HepG2 (cell line): ENCODE measurements at regions not wholly inside any gene's neighbourhood (a gene's known extent, or its start where the extent isn't known, plus 50 kb on each side); places are given as distances from the start of the nearest gene placed in this dataset.

Experiments used
- BORCS8-MEF2B ChIP-seq: sonication (generic); formaldehyde crosslinking; IDR thresholded peaks from 2 replicates; pipeline ENCODE4 v1.8.0; 2022; ENCODE audit warnings: mild to moderate bottlenecking, missing genetic modification reagents
- FOXC1 ChIP-seq: sonication (generic); formaldehyde crosslinking; IDR thresholded peaks from 2 replicates; pipeline ENCODE4 v1.8.0; 2022; ENCODE audit warnings: mild to moderate bottlenecking, missing genetic modification reagents, borderline replicate concordance
- HMG20B ChIP-seq: conservative IDR thresholded peaks from 2 replicates; pipeline ENCODE4 v1.6.1; 2016; ENCODE audit warnings: missing genetic modification reagents, missing compliant biosample characterization
- HOXA7 ChIP-seq: sonication (generic); formaldehyde crosslinking; IDR thresholded peaks from 2 replicates; pipeline ENCODE4 v1.8.1; 2022; ENCODE audit warnings: mild to moderate bottlenecking, missing genetic modification reagents, moderate library complexity
- KDM5A ChIP-seq: fragments of 200-600 bp; sonication (generic); IDR thresholded peaks from 2 replicates; pipeline ENCODE4 v1.7.0; 2018; ENCODE audit warnings: antibody characterized with exemption, mild to moderate bottlenecking, low read length, borderline replicate concordance
- MYNN ChIP-seq: sonication (generic); formaldehyde crosslinking; IDR thresholded peaks from 2 replicates; pipeline ENCODE4 v1.4.0; 2020; ENCODE audit warnings: mild to moderate bottlenecking, low read depth, missing genetic modification reagents
- PREB ChIP-seq: sonication (generic); formaldehyde crosslinking; IDR thresholded peaks from 2 replicates; pipeline ENCODE4 v1.4.0; 2020; ENCODE audit warnings: missing genetic modification reagents
- TFE3 ChIP-seq: IDR thresholded peaks from 2 replicates; pipeline ENCODE4 v1.6.1; 2016
- ZBTB25 ChIP-seq: IDR thresholded peaks from 2 replicates; pipeline ENCODE4 v1.6.1; 2018; ENCODE audit warnings: missing genetic modification reagents
- ZBTB39 ChIP-seq: sonication (generic); formaldehyde crosslinking; IDR thresholded peaks from 2 replicates; pipeline ENCODE4 v1.5.0; 2020; ENCODE audit warnings: missing genetic modification reagents
- ZBTB40 ChIP-seq, 2 experiments: fragments of 450-650 bp in 1 of 2; sonication (generic) in 1 of 2; formaldehyde crosslinking in 1 of 2; IDR thresholded peaks; 2 replicates each; pipeline versions ENCODE4 v1.6.1 to v1.8.0; 2016 to 2022; ENCODE audit warnings: antibody characterized with exemption in 1 of 2, mild to moderate bottlenecking in 1 of 2, missing genetic modification reagents in 1 of 2
- ZNF264 ChIP-seq: sonication (generic); formaldehyde crosslinking; IDR thresholded peaks from 2 replicates; pipeline ENCODE4 v1.4.0; 2020; ENCODE audit warnings: missing genetic modification reagents
- ZNF572 ChIP-seq: sonication (generic); formaldehyde crosslinking; IDR thresholded peaks from 2 replicates; pipeline ENCODE4 v1.5.1; 2020; ENCODE audit warnings: mild to moderate bottlenecking, missing genetic modification reagents
- ZNF616 ChIP-seq: sonication (generic); formaldehyde crosslinking; IDR thresholded peaks from 2 replicates; pipeline ENCODE4 v1.5.0; 2020; ENCODE audit warnings: low read depth, mild to moderate bottlenecking, missing genetic modification reagents
- ZNF713 ChIP-seq: sonication (generic); formaldehyde crosslinking; IDR thresholded peaks from 2 replicates; pipeline ENCODE4 v1.4.0; 2020; ENCODE audit warnings: mild to moderate bottlenecking, missing genetic modification reagents

- no peak for TF ChIP-seq BORCS8-MEF2B (CRISPR knock-in tag)
- TF ChIP-seq ZBTB25, result peak; percentile 94
- TF ChIP-seq PREB (CRISPR knock-in tag), result no peak
- TF ChIP-seq ZNF713 (CRISPR knock-in tag), result no peak
- no peak for TF ChIP-seq KDM5A
- TF ChIP-seq FOXC1 (CRISPR knock-in tag), result no peak
- 0 out of 2 replicates have a peak, but pooled peaks have one; percentile 75 for TF ChIP-seq HMG20B (CRISPR knock-in tag)
- no peak for TF ChIP-seq HOXA7 (CRISPR knock-in tag)
- TF ChIP-seq ZNF616, result no peak
- no peak for TF ChIP-seq MYNN (CRISPR knock-in tag)
- TF ChIP-seq ZNF264 (CRISPR knock-in tag), result no peak; the same call in 1 of the 2 replicates
- no peak for TF ChIP-seq ZBTB40 (IDR thresholded peaks at IDR 0.05)
- TF ChIP-seq ZBTB40 (CRISPR knock-in tag; IDR thresholded peaks at IDR 0.05), result peak; percentile 22; the same call in 1 of the 2 replicates
- peak; percentile 81 for TF ChIP-seq TFE3 (CRISPR knock-in tag)
- TF ChIP-seq ZNF572, result no peak
- TF ChIP-seq ZBTB39, result no peak
Measured at GRCh38 chr17:13420878-13421277, 180.9 kb downstream of the HS3ST3A1 start (continued).
